AG08395 (cell line): ENCODE measurements at regions not wholly inside any gene's neighbourhood (a gene's known extent, or its start where the extent isn't known, plus 50 kb on each side); places are given as distances from the start of the nearest gene placed in this dataset.

ENCODE experiments used
- DNase-seq: peaks from one replicate; pipeline ENCODE4 v3.0.0; 2012; ENCODE audit warnings: mixed read lengths, low spot score

GRCh38 chr2:17306219-17306618 lies 212.0 kb downstream of the RAD51AP2 start:
- DNase-seq: no peak

- no peak for DNase-seq
Measured at GRCh38 chr2:17303521-17303920, 214.7 kb downstream of the RAD51AP2 start.

GRCh38 chr2:17303054-17303453 lies 215.2 kb downstream of the RAD51AP2 start:
- no peak for DNase-seq

GRCh38 chr2:17302281-17302680 lies 216.0 kb downstream of the RAD51AP2 start:
- DNase-seq: no peak

- DNase-seq: no peak
Measured at GRCh38 chr2:17301437-17301836, 216.8 kb downstream of the RAD51AP2 start.

- peak; percentile 17 for DNase-seq
Measured at GRCh38 chr2:17299891-17300540, 218.2 kb downstream of the RAD51AP2 start.

- DNase-seq: no peak
Measured at GRCh38 chr2:17298453-17298852, 219.8 kb downstream of the RAD51AP2 start.

- no peak for DNase-seq
Measured at GRCh38 chr2:17296686-17297085, 221.6 kb downstream of the RAD51AP2 start.

GRCh38 chr2:17289669-17290068 lies 228.6 kb downstream of the RAD51AP2 start:
- no peak for DNase-seq

GRCh38 chr2:17287183-17287582 lies 231.1 kb downstream of the RAD51AP2 start:
- no peak for DNase-seq

- no peak for DNase-seq
Measured at GRCh38 chr2:17282826-17283225, 235.4 kb downstream of the RAD51AP2 start.

GRCh38 chr2:17282245-17282644 lies 236.0 kb downstream of the RAD51AP2 start:
- DNase-seq: no peak

- no peak for DNase-seq
Measured at GRCh38 chr2:17276220-17276619, 242.0 kb downstream of the RAD51AP2 start.

- DNase-seq: no peak
Measured at GRCh38 chr2:17272652-17273525, 245.4 kb downstream of the RAD51AP2 start.

- no peak for DNase-seq
Measured at GRCh38 chr2:17272170-17272569, 246.1 kb downstream of the RAD51AP2 start.

- no peak for DNase-seq
Measured at GRCh38 chr2:17271416-17271815, 246.8 kb downstream of the RAD51AP2 start.

GRCh38 chr2:17270894-17271293 lies 247.3 kb downstream of the RAD51AP2 start:
- DNase-seq: no peak

GRCh38 chr2:17263570-17263968 lies 254.7 kb downstream of the RAD51AP2 start:
- no peak for DNase-seq

GRCh38 chr2:17262854-17263569 lies 255.2 kb downstream of the RAD51AP2 start:
- DNase-seq: no peak

- no peak for DNase-seq
Measured at GRCh38 chr2:17259613-17260012, 258.6 kb downstream of the RAD51AP2 start.

GRCh38 chr2:17258861-17259260 lies 259.4 kb downstream of the RAD51AP2 start:
- no peak for DNase-seq

GRCh38 chr2:17257189-17257909 lies 260.9 kb downstream of the RAD51AP2 start:
- no peak for DNase-seq
